ENCODE measurements at regions not wholly inside any gene's neighbourhood (a gene's known extent, or its start where the extent isn't known, plus 50 kb on each side); places are given as distances from the start of the nearest gene placed in this dataset.

- no peaks in the 10 kb centered on the region for H3K27me3 Mint-ChIP-seq
Observed at GRCh38 chr3:168870892-168871291, 775.2 kb upstream of the GOLIM4 start.

GRCh38 chr3:168865022-168865551 lies 769.4 kb upstream of the GOLIM4 start:
- no peak for ATAC-seq
- Mint-ChIP-seq H3K27me3 (no peaks in the 10 kb centered on the region), H3K4me1 (ENCODE audit: low read depth) (no peaks in the 10 kb centered on the region), H3K9me3 (no peaks in the 10 kb centered on the region), H3K27ac (no peak overlapping the region), H3K36me3 (ENCODE audit: low read depth) (no peaks in the 10 kb centered on the region), H3K4me3 (no peak overlapping the region)
- peak; percentile 70 for TF ChIP-seq CTCF (IDR thresholded peaks at IDR 0.05)
- ChIA-PET POLR2A (no interaction called here), CTCF (interaction anchor here (0.7 to 1.6 kb wide), 10 partner anchors 12 to 879 kb away, joined by 3 to 8 read pairs (median 4); no protein-coding TSS in a partner anchor)
- DNase-seq, result peak; percentile 2
- intact Hi-C loops (cut with micrococcal nuclease), result no loop called here

More at GRCh38 chr3:168870892-168871291, 775.2 kb upstream of the GOLIM4 start:
- Mint-ChIP-seq H3K36me3 (ENCODE audit: low read depth) (no peaks in the 10 kb centered on the region), H3K4me1 (ENCODE audit: low read depth) (no peaks in the 10 kb centered on the region), H3K27ac (no peak overlapping the region), H3K4me3 (no peak overlapping the region), H3K9me3 (no peaks in the 10 kb centered on the region)
- CTCF ChIA-PET, result no interaction called here
- TF ChIP-seq CTCF (IDR thresholded peaks at IDR 0.05), result no peak
- POLR2A ChIA-PET, result no interaction called here
- ATAC-seq (no peak), DNase-seq (no peak)
- intact Hi-C loops (cut with micrococcal nuclease), result no loop called here

- DNase-seq, result no peak
- no peak overlapping the region for H3K27ac Mint-ChIP-seq
- intact Hi-C loops (cut with micrococcal nuclease), result no loop called here
- no peaks in the 10 kb centered on the region for H3K36me3 Mint-ChIP-seq (ENCODE audit: low read depth)
- no peak for ATAC-seq
- no peaks in the 10 kb centered on the region for H3K4me1 Mint-ChIP-seq (ENCODE audit: low read depth)
- POLR2A ChIA-PET, result no interaction called here
- H3K27me3 Mint-ChIP-seq, result no peaks in the 10 kb centered on the region
- no peaks in the 10 kb centered on the region for H3K9me3 Mint-ChIP-seq
- TF ChIP-seq CTCF (IDR thresholded peaks at IDR 0.05), result no peak
- H3K4me3 Mint-ChIP-seq, result no peak overlapping the region
- CTCF ChIA-PET, result interaction anchor here (0.9 to 1.6 kb wide), 6 partner anchors 13 to 880 kb away, joined by 3 to 8 read pairs (median 5); no protein-coding TSS in a partner anchor
Observed at GRCh38 chr3:168864107-168865021, 768.6 kb upstream of the GOLIM4 start.

GRCh38 chr3:168863561-168863960 lies 767.8 kb upstream of the GOLIM4 start:
- no peaks in the 10 kb centered on the region for H3K27me3 Mint-ChIP-seq
- no peak for TF ChIP-seq CTCF (IDR thresholded peaks at IDR 0.05)
- DNase-seq (no peak), ATAC-seq (no peak)
- H3K4me3 Mint-ChIP-seq, result no peak overlapping the region
- ChIA-PET CTCF (no interaction called here), POLR2A (no interaction called here)
- H3K9me3 Mint-ChIP-seq, result no peaks in the 10 kb centered on the region
- intact Hi-C loops (cut with micrococcal nuclease), result no loop called here
- H3K27ac Mint-ChIP-seq, result no peak overlapping the region
- no peaks in the 10 kb centered on the region for H3K36me3 Mint-ChIP-seq (ENCODE audit: low read depth)
- no peaks in the 10 kb centered on the region for H3K4me1 Mint-ChIP-seq (ENCODE audit: low read depth)

GRCh38 chr3:168862466-168862865 lies 766.7 kb upstream of the GOLIM4 start:
- H3K4me1 Mint-ChIP-seq (ENCODE audit: low read depth), result no peaks in the 10 kb centered on the region
- ATAC-seq (no peak), DNase-seq (no peak)
- ChIA-PET CTCF (interaction anchor here (0.8 kb wide), 1 partner anchor 15 kb away, joined by 3 read pairs; no protein-coding TSS in a partner anchor), POLR2A (no interaction called here)
- no peaks in the 10 kb centered on the region for H3K27me3 Mint-ChIP-seq
- no peak overlapping the region for H3K27ac Mint-ChIP-seq
- no peaks in the 10 kb centered on the region for H3K36me3 Mint-ChIP-seq (ENCODE audit: low read depth)
- no peak overlapping the region for H3K4me3 Mint-ChIP-seq
- H3K9me3 Mint-ChIP-seq, result no peaks in the 10 kb centered on the region
- intact Hi-C loops (cut with micrococcal nuclease), result no loop called here
- TF ChIP-seq CTCF (IDR thresholded peaks at IDR 0.05), result no peak

Measured in activated CD8-positive, alpha-beta T cell treated with anti-CD3 and anti-CD28 coated beads for 36 hours (primary cell).